ENCODE measurements at regions not wholly inside any gene's neighbourhood (a gene's known extent, or its start where the extent isn't known, plus 50 kb on each side); places are given as distances from the start of the nearest gene placed in this dataset.
A peak's percentile ranks its signal among the peaks of the same experiment; 100 is the strongest.

GRCh38 chr2:78782196-78782595 lies 243.3 kb upstream of the REG3G start:
- Histone ChIP-seq H2BK5ac (ENCODE audit: insufficient read length, low read length) (no peak overlapping the region), H3K4me1 (ENCODE audit: insufficient read depth, low read length) (no peaks in the 10 kb centered on the region), H3K79me2 (ENCODE audit: insufficient read depth, low read length) (no peaks in the 10 kb centered on the region), H2BK20ac (ENCODE audit: low read depth, low read length, poor library complexity, severe bottlenecking) (no peak overlapping the region), H3T11ph (ENCODE audit: low read length) (no peak overlapping the region), H4K91ac (ENCODE audit: insufficient read length, low read depth, low read length) (no peak overlapping the region), H3K14ac (ENCODE audit: insufficient read depth, low read length) (no peak overlapping the region), H3K27ac (ENCODE audit: insufficient read length, low read depth, low read length) (no peak overlapping the region), H2AK5ac (ENCODE audit: insufficient read length, low read length) (no peak overlapping the region), H3K9me3 (ENCODE audit: control insufficient read depth, low read depth, low read length) (no peaks in the 10 kb centered on the region), H2BK12ac (ENCODE audit: insufficient read length, low read depth, low read length) (no peak overlapping the region), H2BK15ac (ENCODE audit: low read depth, low read length) (no peak overlapping the region), H3K4me2 (ENCODE audit: insufficient read depth, insufficient read length, low read length) (no peak overlapping the region), H4K5ac (ENCODE audit: insufficient read length, low read depth, low read length) (no peak overlapping the region), H4K8ac (replicated peaks; ENCODE audit: insufficient read length, low read depth, low read length) (no peak overlapping the region), H3K79me1 (ENCODE audit: insufficient read depth, low read depth, low read length, poor library complexity, severe bottlenecking) (no peaks in the 10 kb centered on the region), H3K23me2 (ENCODE audit: insufficient read length, low read depth, low read length, poor library complexity, severe bottlenecking) (no peaks in the 10 kb centered on the region), H3K18ac (ENCODE audit: insufficient read length, low read depth, low read length) (no peak overlapping the region), H4K20me1 (ENCODE audit: control insufficient read depth, insufficient read depth, insufficient read length) (no peaks in the 10 kb centered on the region), H3K27me3 (ENCODE audit: insufficient read depth, low read length) (no peaks in the 10 kb centered on the region), H3K56ac (ENCODE audit: insufficient read length, low read depth, low read length) (no peak overlapping the region), H2BK120ac (ENCODE audit: low read depth, low read length, poor library complexity, severe bottlenecking) (no peak overlapping the region), H3K9ac (ENCODE audit: extremely low read depth, insufficient read length, low read length) (no peak overlapping the region), H2AFZ (ENCODE audit: low read length) (no peak overlapping the region), H3K4ac (ENCODE audit: low read depth, low read length) (no peak overlapping the region), H3K23ac (ENCODE audit: insufficient read length, low read depth, low read length) (no peak overlapping the region)
- Mint-ChIP-seq H3K27ac (no peak overlapping the region), H3K4me1 (no peaks in the 10 kb centered on the region; a peak in 1 of 4 replicates), H3K9me3 (peaks cover 2 to 3% of the 10 kb centered on the region in 2 experiments; a peak in 1 of 5 replicates), H3K36me3 (ENCODE audit: insufficient read depth in 1 of 3, low read depth in 3 of 3) (no peaks in the 10 kb centered on the region; a peak in 1 of 7 replicates), H3K27me3 (ENCODE audit: low read depth) (no peaks in the 10 kb centered on the region), H3K4me3 (no peak overlapping the region)
- WGBS (ENCODE audit: extremely low coverage, insufficient read length, low lambda C conversion rate) = no CpG with 5 or more reads among the region's 4 CpGs
- DNase-seq = no peak
- TF ChIP-seq CTCF (conservative IDR thresholded peaks at IDR 0.05) = peak; percentile 49

Data from H9 (cell line).